Fibroblast of lung (primary cell): ENCODE measurements at regions not wholly inside any gene's neighbourhood (a gene's known extent, or its start where the extent isn't known, plus 50 kb on each side); places are given as distances from the start of the nearest gene placed in this dataset.
"Not testable (repeated sequence)": the region's sequence is repeated elsewhere in the genome, so short reads cannot be mapped to it uniquely, and the experiment has no call there.

ENCODE experiments used
- EZH2 ChIP-seq: IDR thresholded peaks from 2 replicates; pipeline ENCODE4 v1.5.1; 2012; ENCODE audit warnings: low read length, control low read depth, mild to moderate bottlenecking; ENCODE audit errors: missing control alignments
- TF ChIP-seq, protein P1 (sequence below), 2 donors: IDR thresholded peaks in 1 of 2; conservative IDR thresholded peaks in 1 of 2; 1 replicate in 1 of 2; 2 replicates in 1 of 2; pipeline ENCODE4 v1.5.1; 2011 to 2012; ENCODE audit warnings: low read length in 2 of 2, control low read depth in 1 of 2, inconsistent platforms in 1 of 2, low read depth in 1 of 2, mild to moderate bottlenecking in 1 of 2

DNA sequence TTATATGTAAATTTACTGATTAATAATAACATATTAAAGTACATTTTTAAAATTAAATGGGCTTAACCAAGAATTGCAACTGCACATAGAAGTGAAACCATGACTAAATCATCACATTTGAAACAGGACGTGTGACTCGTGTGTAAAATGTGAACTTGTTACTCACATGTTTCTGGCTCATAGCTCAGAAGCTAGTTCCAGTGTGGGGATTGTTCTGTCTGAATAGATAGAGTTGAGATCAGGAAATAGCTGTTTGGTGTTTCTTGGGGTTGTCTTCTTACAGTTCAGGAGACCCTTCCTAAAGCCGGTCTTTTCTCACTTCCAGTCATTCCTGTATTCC is 130.9 kb downstream of the LAT start:
- TF ChIP-seq, protein P1, sequence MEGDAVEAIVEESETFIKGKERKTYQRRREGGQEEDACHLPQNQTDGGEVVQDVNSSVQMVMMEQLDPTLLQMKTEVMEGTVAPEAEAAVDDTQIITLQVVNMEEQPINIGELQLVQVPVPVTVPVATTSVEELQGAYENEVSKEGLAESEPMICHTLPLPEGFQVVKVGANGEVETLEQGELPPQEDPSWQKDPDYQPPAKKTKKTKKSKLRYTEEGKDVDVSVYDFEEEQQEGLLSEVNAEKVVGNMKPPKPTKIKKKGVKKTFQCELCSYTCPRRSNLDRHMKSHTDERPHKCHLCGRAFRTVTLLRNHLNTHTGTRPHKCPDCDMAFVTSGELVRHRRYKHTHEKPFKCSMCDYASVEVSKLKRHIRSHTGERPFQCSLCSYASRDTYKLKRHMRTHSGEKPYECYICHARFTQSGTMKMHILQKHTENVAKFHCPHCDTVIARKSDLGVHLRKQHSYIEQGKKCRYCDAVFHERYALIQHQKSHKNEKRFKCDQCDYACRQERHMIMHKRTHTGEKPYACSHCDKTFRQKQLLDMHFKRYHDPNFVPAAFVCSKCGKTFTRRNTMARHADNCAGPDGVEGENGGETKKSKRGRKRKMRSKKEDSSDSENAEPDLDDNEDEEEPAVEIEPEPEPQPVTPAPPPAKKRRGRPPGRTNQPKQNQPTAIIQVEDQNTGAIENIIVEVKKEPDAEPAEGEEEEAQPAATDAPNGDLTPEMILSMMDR (conservative IDR thresholded peaks at IDR 0.05 in 1 of 2, IDR thresholded peaks at IDR 0.05 in 1 of 2; ENCODE audit: low read depth in 1 of 2, low read length in 2 of 2): not testable (repeated sequence)
- TF ChIP-seq EZH2: not testable (repeated sequence)
